ENCODE measurements at regions not wholly inside any gene's neighbourhood (a gene's known extent, or its start where the extent isn't known, plus 50 kb on each side); places are given as distances from the start of the nearest gene placed in this dataset.

GRCh38 chr3:79844176-79844575 is 76.4 kb upstream of the ROBO1 start:
- no peak for DNase-seq

GRCh38 chr3:79843180-79843579 is 75.4 kb upstream of the ROBO1 start:
- no peak for DNase-seq

GRCh38 chr3:79835701-79836100 is 67.9 kb upstream of the ROBO1 start:
- DNase-seq = no peak

- DNase-seq = no peak
Observed at GRCh38 chr3:79824166-79824565, 56.4 kb upstream of the ROBO1 start.

- no peak for DNase-seq
Observed at GRCh38 chr3:79822076-79822475, 54.3 kb upstream of the ROBO1 start.

GRCh38 chr3:79820089-79820488 is 52.3 kb upstream of the ROBO1 start:
- no peak for DNase-seq

- DNase-seq = no peak
Observed at GRCh38 chr3:79818015-79818414, 50.2 kb upstream of the ROBO1 start.
